Loucy (cell line): ENCODE measurements at regions not wholly inside any gene's neighbourhood (a gene's known extent, or its start where the extent isn't known, plus 50 kb on each side); places are given as distances from the start of the nearest gene placed in this dataset.

Experiments used
- EZH2phosphoT487 ChIP-seq: fragments of 200-600 bp; IDR thresholded peaks from 2 replicates; pipeline ENCODE4 v1.6.1; 2018; ENCODE audit warnings: antibody characterized with exemption, mild to moderate bottlenecking, moderate library complexity, borderline replicate concordance
- TF ChIP-seq, protein P1 (sequence below): fragments of 200-600 bp; sonication (generic); conservative IDR thresholded peaks from 2 replicates; pipeline ENCODE4 v1.5.1; 2014; ENCODE audit warnings: mild to moderate bottlenecking, antibody characterized with exemption, low read length

DNA sequence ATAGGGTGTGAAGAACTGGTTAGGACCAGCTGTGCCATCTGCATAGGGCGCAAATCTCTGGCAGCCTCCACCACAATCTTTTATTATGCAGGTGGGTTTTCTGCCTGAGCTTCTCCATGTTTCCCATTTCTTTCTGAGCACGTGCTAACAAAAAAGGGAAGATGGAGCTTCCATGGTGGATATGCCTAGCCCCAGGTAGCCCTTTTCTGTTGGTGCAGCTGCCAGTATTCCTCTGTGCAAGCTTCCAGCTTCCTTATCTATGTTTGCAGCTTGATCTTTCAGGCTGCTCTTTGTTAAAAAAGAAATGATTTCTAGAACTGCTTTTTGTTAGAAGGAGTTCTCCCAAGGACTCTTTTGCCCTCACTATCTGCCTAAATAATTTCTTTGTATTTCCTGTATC lies 95.0 kb upstream of the EPB41L4A start:
- TF ChIP-seq, protein P1, sequence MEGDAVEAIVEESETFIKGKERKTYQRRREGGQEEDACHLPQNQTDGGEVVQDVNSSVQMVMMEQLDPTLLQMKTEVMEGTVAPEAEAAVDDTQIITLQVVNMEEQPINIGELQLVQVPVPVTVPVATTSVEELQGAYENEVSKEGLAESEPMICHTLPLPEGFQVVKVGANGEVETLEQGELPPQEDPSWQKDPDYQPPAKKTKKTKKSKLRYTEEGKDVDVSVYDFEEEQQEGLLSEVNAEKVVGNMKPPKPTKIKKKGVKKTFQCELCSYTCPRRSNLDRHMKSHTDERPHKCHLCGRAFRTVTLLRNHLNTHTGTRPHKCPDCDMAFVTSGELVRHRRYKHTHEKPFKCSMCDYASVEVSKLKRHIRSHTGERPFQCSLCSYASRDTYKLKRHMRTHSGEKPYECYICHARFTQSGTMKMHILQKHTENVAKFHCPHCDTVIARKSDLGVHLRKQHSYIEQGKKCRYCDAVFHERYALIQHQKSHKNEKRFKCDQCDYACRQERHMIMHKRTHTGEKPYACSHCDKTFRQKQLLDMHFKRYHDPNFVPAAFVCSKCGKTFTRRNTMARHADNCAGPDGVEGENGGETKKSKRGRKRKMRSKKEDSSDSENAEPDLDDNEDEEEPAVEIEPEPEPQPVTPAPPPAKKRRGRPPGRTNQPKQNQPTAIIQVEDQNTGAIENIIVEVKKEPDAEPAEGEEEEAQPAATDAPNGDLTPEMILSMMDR, result no peak
- no peak for TF ChIP-seq EZH2phosphoT487
